GM12878 (cell line): ENCODE measurements at regions not wholly inside any gene's neighbourhood (a gene's known extent, or its start where the extent isn't known, plus 50 kb on each side); places are given as distances from the start of the nearest gene placed in this dataset.

Experiments used
- BCL3 ChIP-seq: IDR thresholded peaks from 2 replicates; pipeline ENCODE4 v1.6.1; 2011; ENCODE audit warnings: borderline replicate concordance, low read depth, mild to moderate bottlenecking, moderate library complexity, low read length; ENCODE audit not compliant: insufficient read depth, poor library complexity, severe bottlenecking
- FOXM1 ChIP-seq: IDR thresholded peaks from 2 replicates; pipeline ENCODE4 v1.6.1; 2012; ENCODE audit warnings: low read depth, mild to moderate bottlenecking, inconsistent platforms, low read length, moderate library complexity

GRCh38 chr5:30108051-30108450 lies 1085.4 kb upstream of the CDH6 start:
- no peak for TF ChIP-seq BCL3
- TF ChIP-seq FOXM1, result no peak
